Stomach (tissue), 8 donors: ENCODE measurements at regions not wholly inside any gene's neighbourhood (a gene's known extent, or its start where the extent isn't known, plus 50 kb on each side); places are given as distances from the start of the nearest gene placed in this dataset.
"Not testable (repeated sequence)": the region's sequence is repeated elsewhere in the genome, so short reads cannot be mapped to it uniquely, and the experiment has no call there.

ENCODE experiments used
- DNase-seq, 2 donors: peaks; one replicate each; pipeline versions ENCODE4 v3.0.0 to v3.0.0-alpha.2; 2013 to 2019
- H3K27ac ChIP-seq, 5 donors: fragments of 200-600 bp in 4 of 5; sonication (generic) in 4 of 5; one replicate each; pipeline ENCODE4 v1.5.1; 2013 to 2019; ENCODE audit warnings: mild to moderate bottlenecking in 1 of 5, moderate library complexity in 1 of 5
- H3K27me3 ChIP-seq, 3 donors: fragments of 200-600 bp; sonication (generic); one replicate each; pipeline ENCODE4 v1.5.1; 2017 to 2019; ENCODE audit warnings: mixed run types in 1 of 3
- H3K36me3 ChIP-seq, 4 donors: fragments of 200-600 bp; sonication (generic); 1 replicate in 3 of 4; 2 replicates in 1 of 4; pipeline ENCODE4 v1.5.1; 2016 to 2019
- H3K4me1 ChIP-seq, 4 donors: fragments of 200-600 bp; sonication (generic); one replicate each; pipeline ENCODE4 v1.5.1; 2016 to 2019
- H3K4me3 ChIP-seq, 4 donors: fragments of 200-600 bp; sonication (generic) in 3 of 4; one replicate each; pipeline ENCODE4 v1.5.1; 2016 to 2019; ENCODE audit warnings: mild to moderate bottlenecking in 1 of 4
- H3K9me3 ChIP-seq, 4 donors: fragments of 200-600 bp; sonication (generic); one replicate each; pipeline ENCODE4 v1.5.1; 2016 to 2019
- EP300 ChIP-seq: sonication (generic); formaldehyde crosslinking; IDR thresholded peaks from one replicate; pipeline ENCODE4 v1.6.1; 2017; ENCODE audit warnings: antibody characterized with exemption
- POLR2A ChIP-seq, 4 donors: fragments of 450-650 bp; IDR thresholded peaks; one replicate each; pipeline ENCODE4 v1.6.1; 2016; ENCODE audit warnings: antibody characterized with exemption in 4 of 4, control low read depth in 2 of 4, mild to moderate bottlenecking in 1 of 4, moderate library complexity in 1 of 4
- POLR2AphosphoS5 ChIP-seq, 3 donors: sonication (generic); formaldehyde crosslinking; IDR thresholded peaks; one replicate each; pipeline ENCODE4 v1.6.1; 2016; ENCODE audit warnings: antibody characterized with exemption in 3 of 3
- WGBS, 5 donors: extraction: QIAGEN DNeasy Blood & Tissue Kit in 3 of 5; methylation state at CpG; one replicate each; pipeline versions ENCODE4 v1.1.5 to v1.1.7; 2013 to 2018; 5-methylcytosine and 5-hydroxymethylcytosine counted together
- intact Hi-C: fragments of 100-400 bp; cut with DNase I; formaldehyde crosslinking; loops from one replicate; pipeline ENCODE4 v1.15.1; 2023; ENCODE audit warnings: low total_unique reads
- TF ChIP-seq, protein P1 (sequence below), 7 experiments: fragments of 450-650 bp in 4 of 7; fragments of 200-600 bp in 3 of 7; sonication (generic) in 3 of 7; IDR thresholded peaks; one replicate each; pipeline ENCODE4 v1.5.1; 2016 to 2019; ENCODE audit warnings: antibody characterized with exemption in 7 of 7, control low read depth in 2 of 7, mild to moderate bottlenecking in 1 of 7
- donor health status: healthy with polysubstance abuse.
- donor health status: Bipolar disorder and iron deficiency.
- donor health status: healthy.

DNA sequence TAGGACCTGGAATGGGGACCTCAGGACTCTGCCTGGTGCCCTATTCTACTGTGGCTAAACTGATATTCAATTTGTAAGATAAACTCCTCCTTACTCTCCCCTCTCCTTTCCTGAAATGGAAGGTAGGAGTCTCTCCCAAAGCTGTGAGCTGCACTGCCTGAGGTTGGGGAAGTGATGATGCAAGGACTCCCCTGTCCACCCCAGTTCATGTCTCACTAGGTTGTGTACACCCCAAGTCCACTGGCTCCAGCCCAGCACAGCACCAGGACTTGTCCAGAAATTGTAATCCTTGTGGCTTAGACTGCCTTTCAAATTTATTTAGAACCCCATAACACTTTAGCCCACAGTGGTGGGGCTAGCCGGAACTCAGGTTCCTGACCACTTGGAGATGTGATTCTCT is 247.2 kb upstream of the CTBP2 start:
- no peaks in the 10 kb centered on the region for H3K27me3 ChIP-seq
- no peak overlapping the region for H3K27ac ChIP-seq
- intact Hi-C loops, result no loop called here
- WGBS, 5 donors, result 89 to 100% (median 90%) methylated on average over 1 of the region's 1 CpG
- peaks cover 0 to 6% (median 0%) of the 10 kb centered on the region in 4 donors for H3K9me3 ChIP-seq
- no peaks in the 10 kb centered on the region for H3K4me1 ChIP-seq
- no peaks in the 10 kb centered on the region for H3K36me3 ChIP-seq
- DNase-seq, result no peak
- TF ChIP-seq, protein P1, sequence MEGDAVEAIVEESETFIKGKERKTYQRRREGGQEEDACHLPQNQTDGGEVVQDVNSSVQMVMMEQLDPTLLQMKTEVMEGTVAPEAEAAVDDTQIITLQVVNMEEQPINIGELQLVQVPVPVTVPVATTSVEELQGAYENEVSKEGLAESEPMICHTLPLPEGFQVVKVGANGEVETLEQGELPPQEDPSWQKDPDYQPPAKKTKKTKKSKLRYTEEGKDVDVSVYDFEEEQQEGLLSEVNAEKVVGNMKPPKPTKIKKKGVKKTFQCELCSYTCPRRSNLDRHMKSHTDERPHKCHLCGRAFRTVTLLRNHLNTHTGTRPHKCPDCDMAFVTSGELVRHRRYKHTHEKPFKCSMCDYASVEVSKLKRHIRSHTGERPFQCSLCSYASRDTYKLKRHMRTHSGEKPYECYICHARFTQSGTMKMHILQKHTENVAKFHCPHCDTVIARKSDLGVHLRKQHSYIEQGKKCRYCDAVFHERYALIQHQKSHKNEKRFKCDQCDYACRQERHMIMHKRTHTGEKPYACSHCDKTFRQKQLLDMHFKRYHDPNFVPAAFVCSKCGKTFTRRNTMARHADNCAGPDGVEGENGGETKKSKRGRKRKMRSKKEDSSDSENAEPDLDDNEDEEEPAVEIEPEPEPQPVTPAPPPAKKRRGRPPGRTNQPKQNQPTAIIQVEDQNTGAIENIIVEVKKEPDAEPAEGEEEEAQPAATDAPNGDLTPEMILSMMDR (IDR thresholded peaks at IDR 0.05), result no peak
- TF ChIP-seq POLR2AphosphoS5 (IDR thresholded peaks at IDR 0.05) (no peak), POLR2A (IDR thresholded peaks at IDR 0.05) (no peak), EP300 (no peak)
- H3K4me3 ChIP-seq, result no peak overlapping the region

DNA sequence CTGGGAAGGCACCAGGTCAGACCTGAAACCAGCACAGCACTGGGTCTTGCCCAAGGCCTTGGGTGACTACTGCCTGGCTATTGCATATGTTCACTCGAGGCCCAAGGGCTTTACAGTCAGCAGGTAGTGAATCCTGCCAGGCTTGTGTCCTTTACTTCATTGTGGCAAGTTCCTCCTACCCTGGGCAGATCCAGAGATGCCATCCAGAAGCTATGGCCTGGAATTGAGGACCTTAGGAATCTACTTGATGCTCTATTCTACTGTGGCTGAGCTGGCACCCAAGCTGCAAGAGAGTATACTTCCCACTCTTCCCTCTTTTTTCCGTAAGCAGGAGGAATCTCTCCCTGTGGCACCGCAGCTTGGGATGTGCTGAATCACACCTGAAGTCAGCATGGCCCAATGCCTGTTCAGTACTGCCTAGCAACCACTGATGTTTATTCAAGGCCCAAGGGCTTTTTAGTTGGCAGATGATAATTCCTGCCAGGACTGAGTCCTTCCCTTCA is 246.7 kb upstream of the CTBP2 start:
- H3K4me1 ChIP-seq, result no peaks in the 10 kb centered on the region
- no peak overlapping the region for H3K27ac ChIP-seq
- 41 to 59% (median 51%) methylated on average over 3 of the region's 3 CpGs for WGBS, 5 donors
- intact Hi-C loops, result no loop called here
- no peaks in the 10 kb centered on the region for H3K27me3 ChIP-seq
- peaks cover 0 to 6% (median 0%) of the 10 kb centered on the region in 4 donors for H3K9me3 ChIP-seq
- no peak for TF ChIP-seq EP300
- peak in 1 of 3 donors; percentile 39 for TF ChIP-seq POLR2AphosphoS5 (IDR thresholded peaks at IDR 0.05)
- H3K4me3 ChIP-seq, result no peak overlapping the region
- no peaks in the 10 kb centered on the region for H3K36me3 ChIP-seq
- DNase-seq, result peak; percentile 47 to 56

DNA sequence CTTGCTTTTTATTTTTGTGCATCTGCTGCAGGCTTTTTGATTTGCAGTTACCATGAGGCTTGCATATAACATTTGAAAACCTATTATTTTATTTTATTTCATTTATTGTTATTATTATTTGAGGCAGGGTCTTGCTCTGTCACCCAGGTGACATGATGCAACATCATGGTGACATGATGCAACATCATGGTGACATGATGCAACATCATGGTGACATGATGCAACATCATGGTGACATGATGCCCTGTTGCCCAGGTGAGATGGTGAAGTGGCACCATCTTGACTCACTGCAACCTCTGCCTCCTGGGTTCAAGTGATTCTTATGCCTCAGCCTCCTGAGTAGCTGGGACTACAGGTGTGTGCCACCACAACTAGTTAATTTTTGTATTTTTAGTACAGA is 244.5 kb upstream of the CTBP2 start:
- H3K27me3 ChIP-seq, H3K36me3 ChIP-seq, intact Hi-C loops, H3K4me3 ChIP-seq, H3K9me3 ChIP-seq, H3K27ac ChIP-seq, DNase-seq, H3K4me1 ChIP-seq: not testable (repeated sequence)

DNA sequence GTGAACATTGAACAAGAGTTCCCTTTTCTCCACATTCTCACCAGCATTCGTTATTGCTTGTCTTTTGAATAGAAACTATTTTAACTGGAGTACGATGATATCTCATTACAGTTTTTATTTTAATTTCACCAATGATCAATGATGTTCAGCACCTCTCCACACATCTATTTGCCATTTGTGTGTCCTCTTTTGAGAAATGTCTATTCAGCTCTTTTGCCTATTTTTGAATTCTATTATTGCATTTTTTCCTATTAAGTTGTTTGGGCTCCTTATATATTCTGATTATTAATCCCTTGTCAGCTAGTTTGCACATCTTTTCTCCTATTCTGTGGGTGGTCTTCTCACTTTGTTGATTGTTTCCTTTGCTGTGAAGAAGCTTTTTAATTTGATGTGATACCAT is 241.1 kb upstream of the CTBP2 start:
- intact Hi-C loops, result no loop called here
- WGBS, 5 donors, result 90 to 94% (median 92%) methylated on average over 2 of the region's 2 CpGs
- TF ChIP-seq POLR2A (IDR thresholded peaks at IDR 0.05) (no peak), EP300 (no peak), POLR2AphosphoS5 (IDR thresholded peaks at IDR 0.05) (no peak)
- TF ChIP-seq, protein P1 (IDR thresholded peaks at IDR 0.05), result no peak
- no peaks in the 10 kb centered on the region for H3K27me3 ChIP-seq
- H3K4me3 ChIP-seq, result no peak overlapping the region
- peaks cover 0 to 4% (median 0%) of the 10 kb centered on the region in 4 donors for H3K9me3 ChIP-seq
- DNase-seq, result no peak
- no peaks in the 10 kb centered on the region for H3K36me3 ChIP-seq
- no peaks in the 10 kb centered on the region for H3K4me1 ChIP-seq
- H3K27ac ChIP-seq, result no peak overlapping the region

DNA sequence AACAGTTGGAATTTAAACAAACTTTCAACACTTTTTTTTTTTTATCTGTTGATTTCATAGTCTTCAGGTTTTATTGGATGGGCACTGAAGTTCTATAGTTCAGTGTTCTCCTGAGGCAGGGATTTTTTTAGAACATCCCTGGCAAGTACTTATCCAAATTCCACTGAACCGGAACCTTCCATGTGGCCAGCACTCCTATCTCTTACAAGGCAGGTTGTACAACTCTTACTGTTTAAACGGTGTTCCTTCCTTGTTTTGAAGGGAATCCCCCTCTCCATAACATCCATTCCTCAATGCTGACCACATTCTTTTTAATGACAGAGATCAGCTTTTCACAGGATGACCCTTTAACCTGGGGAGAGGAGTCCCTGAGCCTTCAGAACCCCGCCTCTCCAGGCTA is 238.9 kb upstream of the CTBP2 start:
- H3K4me1 ChIP-seq, result no peaks in the 10 kb centered on the region
- H3K27ac ChIP-seq, result no peak overlapping the region
- H3K9me3 ChIP-seq, result no peaks in the 10 kb centered on the region
- 37 to 55% (median 42%) methylated on average over 3 of the region's 3 CpGs for WGBS, 5 donors
- intact Hi-C loops, result no loop called here
- H3K27me3 ChIP-seq, result no peaks in the 10 kb centered on the region
- H3K4me3 ChIP-seq, result no peak overlapping the region
- TF ChIP-seq POLR2A (IDR thresholded peaks at IDR 0.05) (no peak), POLR2AphosphoS5 (IDR thresholded peaks at IDR 0.05) (no peak), EP300 (no peak)
- TF ChIP-seq, protein P1 (IDR thresholded peaks at IDR 0.05), result no peak
- H3K36me3 ChIP-seq, result no peaks in the 10 kb centered on the region
- DNase-seq, result no peak
